ENCODE measurements at regions not wholly inside any gene's neighbourhood (a gene's known extent, or its start where the extent isn't known, plus 50 kb on each side); places are given as distances from the start of the nearest gene placed in this dataset.

- WGBS, 2 donors = 81 to 84% methylated on average over 3 of the region's 3 CpGs
- ATAC-seq (ENCODE audit: low FRiP score in 2 of 2) = peak in 1 of 2 donors; percentile 85
Measured at GRCh38 chr1:221381910-221382623, 359.8 kb downstream of the DUSP10 start.

GRCh38 chr1:221392453-221392852 lies 349.4 kb downstream of the DUSP10 start:
- no peak overlapping the region for H3K4me3 ChIP-seq
- H3K9me3 ChIP-seq = no peaks in the 10 kb centered on the region
- ATAC-seq (ENCODE audit: low FRiP score in 2 of 2) (peak in 1 of 2 donors; percentile 81), DNase-seq (no peak)
- TF ChIP-seq CTCF (IDR thresholded peaks at IDR 0.05) = no peak
- no peak for TF ChIP-seq POLR2A (IDR thresholded peaks at IDR 0.05)
- peak in 1 of 2 donors; percentile 7 for TF ChIP-seq POLR2AphosphoS5 (IDR thresholded peaks at IDR 0.05)
- no peak for TF ChIP-seq EP300 (IDR thresholded peaks at IDR 0.05)
- 57 to 73% methylated on average over 1 of the region's 1 CpG for WGBS, 2 donors
- H3K4me1 ChIP-seq = peaks cover 0 to 16% (median 6%) of the 10 kb centered on the region in 4 donors
- no peaks in the 10 kb centered on the region for H3K27me3 ChIP-seq
- no peaks in the 10 kb centered on the region for H3K36me3 ChIP-seq
- no peak overlapping the region for H3K27ac ChIP-seq

More at GRCh38 chr1:221381910-221382623, 359.8 kb downstream of the DUSP10 start:
- no peaks in the 10 kb centered on the region for H3K36me3 ChIP-seq
- no peak overlapping the region for H3K4me3 ChIP-seq
- no peaks in the 10 kb centered on the region for H3K27me3 ChIP-seq
- TF ChIP-seq CTCF (IDR thresholded peaks at IDR 0.05) = no peak
- TF ChIP-seq POLR2A (IDR thresholded peaks at IDR 0.05) = no peak
- no peak for TF ChIP-seq POLR2AphosphoS5 (IDR thresholded peaks at IDR 0.05)
- TF ChIP-seq EP300 (IDR thresholded peaks at IDR 0.05) = no peak
- no peak for DNase-seq
- H3K27ac ChIP-seq = no peak overlapping the region
- no peaks in the 10 kb centered on the region for H3K4me1 ChIP-seq
- H3K9me3 ChIP-seq = no peaks in the 10 kb centered on the region

- peak overlapping the region in 2 of 4 donors; percentile 31 to 75 for H3K27ac ChIP-seq
- 47 to 53% methylated on average over 6 of the region's 6 CpGs for WGBS, 2 donors
- no peaks in the 10 kb centered on the region for H3K9me3 ChIP-seq
- ATAC-seq (ENCODE audit: low FRiP score in 2 of 2) = peak in 1 of 2 donors; percentile 43
- TF ChIP-seq POLR2A (IDR thresholded peaks at IDR 0.05) (no peak), CTCF (IDR thresholded peaks at IDR 0.05) (no peak), POLR2AphosphoS5 (IDR thresholded peaks at IDR 0.05) (peak in 1 of 2 donors; percentile 65), EP300 (IDR thresholded peaks at IDR 0.05) (no peak)
- H3K4me1 ChIP-seq = peaks cover 0 to 16% (median 6%) of the 10 kb centered on the region in 4 donors
- no peaks in the 10 kb centered on the region for H3K27me3 ChIP-seq
- H3K4me3 ChIP-seq = no peak overlapping the region
- no peak for DNase-seq
- H3K36me3 ChIP-seq = no peaks in the 10 kb centered on the region
Measured at GRCh38 chr1:221394011-221394544, 347.8 kb downstream of the DUSP10 start.

- TF ChIP-seq EP300 (IDR thresholded peaks at IDR 0.05) (no peak), CTCF (IDR thresholded peaks at IDR 0.05) (no peak), POLR2A (IDR thresholded peaks at IDR 0.05) (no peak), POLR2AphosphoS5 (IDR thresholded peaks at IDR 0.05) (no peak)
- WGBS, 2 donors = 83 to 100% methylated on average over 2 of the region's 2 CpGs
- Histone ChIP-seq H3K4me3 (no peak overlapping the region), H3K9me3 (no peaks in the 10 kb centered on the region), H3K27me3 (no peaks in the 10 kb centered on the region), H3K4me1 (peaks cover 0 to 16% (median 6%) of the 10 kb centered on the region in 4 donors), H3K27ac (no peak overlapping the region), H3K36me3 (no peaks in the 10 kb centered on the region)
- DNase-seq = no peak
- no peak for ATAC-seq (ENCODE audit: low FRiP score in 2 of 2)
Measured at GRCh38 chr1:221396526-221396925, 345.4 kb downstream of the DUSP10 start.

All from upper lobe of left lung (tissue), 6 donors.